Head of caudate nucleus (tissue), 42 donors: ENCODE measurements at regions not wholly inside any gene's neighbourhood (a gene's known extent, or its start where the extent isn't known, plus 50 kb on each side); places are given as distances from the start of the nearest gene placed in this dataset.
A peak's percentile ranks its signal among the peaks of the same experiment; 100 is the strongest.

Source experiments
- DNase-seq, 42 donors: peaks; one replicate each; pipeline versions ENCODE4 v3.0.0 to v3.0.0-alpha.2; 2020 to 2021; ENCODE audit warnings: mixed read lengths in 7 of 42
- intact Hi-C: fragments of 100-400 bp; cut with DNase I; formaldehyde crosslinking; loops from one replicate; pipeline ENCODE4 v1.15.0; 2022

DNA sequence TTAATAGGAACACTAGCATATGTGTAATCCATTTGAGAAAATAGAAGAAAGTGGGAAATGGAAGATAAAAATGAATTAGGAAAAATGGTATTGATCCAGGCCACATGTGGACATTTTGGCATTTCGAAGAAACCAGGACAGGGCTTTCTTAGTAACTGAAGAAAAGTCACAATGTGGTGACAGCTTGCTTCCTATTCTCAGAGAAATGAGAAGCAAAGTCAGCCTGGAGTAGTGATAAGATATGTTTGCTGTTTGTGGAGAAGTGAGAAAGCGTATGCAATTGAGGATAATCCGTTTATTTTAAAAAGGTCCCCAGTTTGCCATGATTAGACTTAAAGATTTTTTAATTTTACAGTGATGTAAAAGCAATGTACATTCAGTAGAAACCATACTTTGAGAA lies 127.9 kb downstream of the SLITRK6 start:
- intact Hi-C loops: no loop called here

DNA sequence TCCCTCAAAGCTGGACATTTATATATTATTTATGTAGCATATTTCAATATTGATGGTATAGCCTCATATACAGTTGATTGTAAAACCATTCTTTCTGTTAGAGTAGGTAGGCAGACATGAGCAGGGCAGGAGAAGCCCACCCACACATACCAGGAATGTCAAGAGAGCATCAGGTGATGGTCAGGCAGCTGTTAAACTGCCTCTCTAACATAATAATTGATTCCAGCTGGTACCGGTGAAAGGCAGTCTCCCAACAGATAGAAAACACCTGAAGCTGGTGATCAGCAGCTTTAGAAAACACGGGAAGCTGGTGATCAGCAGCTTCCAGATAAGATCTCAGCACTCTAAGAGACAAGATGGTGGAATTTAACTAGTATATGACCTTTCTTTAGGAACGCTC lies 132.9 kb downstream of the SLITRK6 start:
- intact Hi-C loops: no loop called here
- no peak for DNase-seq

More for the DNA sequence above, 127.9 kb downstream of the SLITRK6 start:
- DNase-seq: no peak

DNA sequence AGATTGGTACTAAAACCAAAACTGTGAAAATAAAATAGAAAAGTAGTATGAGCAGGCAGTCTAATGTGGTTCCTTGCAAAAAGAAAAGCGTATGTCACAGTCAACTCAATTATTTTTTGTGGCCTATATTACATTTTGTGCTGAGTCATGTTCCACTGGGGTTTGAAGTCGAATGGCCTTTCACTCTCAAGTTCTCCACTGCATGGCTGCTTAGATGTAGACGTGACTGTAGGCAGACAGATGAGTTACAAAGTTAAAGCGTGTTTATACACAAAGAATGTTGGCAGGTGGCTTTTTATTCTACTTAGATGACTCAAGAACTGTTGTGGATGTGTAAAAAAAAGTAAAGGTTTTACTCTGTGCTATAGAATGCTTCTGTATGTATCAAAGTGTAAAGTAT lies 133.9 kb downstream of the SLITRK6 start:
- DNase-seq: no peak
- intact Hi-C loops: no loop called here

DNA sequence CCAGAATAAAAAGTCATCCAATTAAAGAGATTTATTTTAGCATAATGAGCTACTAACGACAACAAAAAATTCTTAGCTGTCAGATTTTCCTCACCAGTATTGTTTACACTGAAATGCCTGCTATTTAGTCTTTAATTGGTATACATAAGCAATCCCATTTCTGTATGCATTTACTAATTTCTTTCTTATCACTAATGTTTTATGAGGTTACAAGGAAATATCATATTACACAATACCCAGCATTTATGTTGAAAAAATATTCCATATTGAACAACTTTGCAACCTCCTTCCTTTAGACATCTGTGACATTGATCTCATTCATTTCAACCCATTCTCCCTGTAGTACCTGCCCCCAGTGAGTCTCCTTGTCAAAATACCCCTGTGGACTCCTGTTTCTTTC lies 135.4 kb downstream of the SLITRK6 start:
- DNase-seq: no peak
- intact Hi-C loops: no loop called here

DNA sequence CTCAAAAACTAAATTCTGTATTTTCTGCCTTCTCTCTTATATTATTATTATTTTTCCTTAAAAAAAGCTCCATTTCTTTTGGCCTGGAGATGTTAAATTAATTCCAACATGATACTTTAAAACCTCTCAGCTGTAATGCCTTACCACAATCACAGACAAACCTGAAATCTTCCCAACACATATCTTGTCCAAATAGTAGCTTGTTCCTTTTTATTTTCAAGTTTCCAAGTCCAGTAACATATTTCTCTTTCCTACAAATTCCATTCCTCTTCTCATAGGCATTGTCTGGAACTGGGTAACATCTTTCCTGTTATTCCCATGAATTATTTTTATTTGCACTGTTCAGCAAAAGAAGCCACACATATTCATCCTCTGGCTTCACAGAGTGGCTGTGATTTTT lies 137.0 kb downstream of the SLITRK6 start:
- intact Hi-C loops: no loop called here
- no peak for DNase-seq

DNA sequence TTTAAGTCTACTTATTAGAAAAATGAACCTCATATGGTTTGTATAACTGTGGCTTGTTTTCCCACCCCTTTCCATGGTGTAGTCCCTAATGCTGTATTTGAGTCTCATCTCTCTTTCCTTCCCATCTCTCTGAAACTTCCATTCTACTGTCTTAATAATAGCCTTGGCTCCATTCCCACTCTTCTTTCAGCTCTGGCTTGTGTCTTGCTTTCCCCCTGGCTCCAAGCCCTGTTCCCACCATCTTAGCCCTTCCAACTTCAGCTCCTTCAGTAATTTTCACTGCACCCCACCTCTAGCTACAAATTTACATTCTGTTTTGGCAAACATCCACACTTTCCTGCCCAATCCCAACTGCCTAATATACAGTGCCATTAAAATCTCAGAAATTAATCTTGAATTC lies 137.5 kb downstream of the SLITRK6 start:
- intact Hi-C loops: no loop called here
- DNase-seq: no peak

DNA sequence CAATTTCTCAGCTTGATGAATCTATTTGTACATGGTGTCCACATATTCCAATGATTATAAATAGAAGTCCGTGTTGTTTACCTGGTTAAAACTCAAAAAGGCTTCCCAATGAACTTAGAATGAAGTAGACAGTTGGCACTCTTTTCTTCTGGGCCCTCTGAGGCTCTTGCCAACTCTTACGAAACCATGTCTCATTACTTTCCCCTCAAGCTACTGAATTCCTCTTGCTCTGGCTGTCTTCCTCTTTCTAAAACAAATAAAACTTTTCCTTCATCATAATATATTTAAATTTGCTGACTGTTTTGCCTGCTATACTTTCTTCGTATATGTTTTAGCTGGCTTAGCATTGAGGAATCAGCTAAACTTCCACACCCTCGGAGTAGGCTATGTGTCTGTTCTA lies 139.7 kb downstream of the SLITRK6 start:
- intact Hi-C loops: no loop called here
- no peak for DNase-seq

DNA sequence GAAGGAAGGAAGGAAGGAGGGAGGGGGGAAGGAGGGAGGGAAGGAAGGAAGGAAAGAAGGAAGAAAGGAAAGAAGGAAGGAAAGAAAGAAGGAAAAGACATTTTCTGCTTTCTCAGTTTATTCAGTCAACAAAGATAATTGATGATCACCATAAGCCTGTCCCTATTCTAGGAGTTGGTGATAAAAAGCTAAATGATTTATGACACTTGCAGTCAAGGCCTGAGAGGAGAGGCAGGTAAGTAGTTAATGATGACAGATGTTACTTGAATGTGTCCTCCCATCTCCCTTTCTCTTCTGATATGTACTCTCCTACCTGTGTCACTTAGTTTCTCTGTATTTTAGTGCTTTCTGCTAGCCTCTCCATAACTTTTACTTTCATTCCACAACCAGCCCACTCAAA lies 141.3 kb downstream of the SLITRK6 start:
- intact Hi-C loops: no loop called here
- DNase-seq: no peak

DNA sequence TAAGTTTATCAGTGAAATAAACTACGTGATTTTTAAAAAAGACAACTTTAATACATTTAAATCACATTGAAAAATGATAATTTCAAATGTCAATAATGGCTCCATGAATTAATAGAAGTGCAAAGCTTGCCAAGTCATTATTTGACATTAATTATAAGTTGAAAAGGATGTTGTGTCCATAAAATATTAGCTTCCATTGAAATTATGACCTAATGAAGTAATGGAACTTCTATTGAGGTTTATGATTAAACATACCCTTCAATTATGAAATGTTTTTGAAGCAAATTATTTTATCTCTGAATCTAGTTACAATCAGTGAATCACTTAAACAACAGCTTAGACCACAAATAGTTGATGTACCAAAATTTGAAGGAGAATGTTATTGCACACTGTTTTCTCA lies 144.2 kb downstream of the SLITRK6 start:
- DNase-seq: no peak
- intact Hi-C loops: no loop called here

DNA sequence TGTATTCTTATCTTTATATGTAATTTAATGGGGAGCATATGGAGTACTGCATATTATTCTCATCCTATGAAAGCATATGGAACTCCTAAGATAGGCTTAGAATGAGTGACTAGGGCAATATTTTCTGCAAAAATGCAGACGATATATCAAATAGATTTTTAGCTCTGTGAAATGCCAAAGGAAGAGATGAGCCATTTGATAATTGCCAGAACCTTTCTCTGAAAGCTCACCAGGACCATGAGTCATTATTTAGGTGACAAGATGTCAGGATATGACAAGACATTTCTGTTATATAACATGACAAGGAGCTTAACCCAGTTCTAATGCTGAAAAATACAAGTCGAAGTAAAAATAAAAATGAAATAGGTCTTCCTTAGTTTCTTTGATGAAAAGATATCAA lies 145.0 kb downstream of the SLITRK6 start:
- DNase-seq: peak in 1 of 42 donors; percentile 7
- intact Hi-C loops: no loop called here

DNA sequence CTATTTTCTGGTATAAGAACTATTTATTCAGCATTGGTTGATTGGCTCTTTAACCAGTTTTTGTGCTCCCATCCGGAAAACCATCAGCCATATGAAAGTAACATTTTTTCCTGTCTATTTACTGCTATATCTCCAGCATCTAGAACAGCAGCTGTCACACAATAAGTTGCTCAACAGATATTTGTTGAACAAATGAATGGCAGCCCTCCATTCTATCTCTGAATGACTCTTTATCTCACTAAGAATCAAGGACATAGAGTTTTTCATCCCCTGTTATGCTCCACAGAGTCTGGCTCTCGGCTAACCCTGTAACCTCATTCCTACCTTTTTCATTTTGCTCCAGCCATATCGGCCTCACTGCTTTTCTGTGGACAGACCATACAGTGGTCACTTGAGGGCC lies 145.5 kb downstream of the SLITRK6 start:
- DNase-seq: no peak
- intact Hi-C loops: no loop called here

DNA sequence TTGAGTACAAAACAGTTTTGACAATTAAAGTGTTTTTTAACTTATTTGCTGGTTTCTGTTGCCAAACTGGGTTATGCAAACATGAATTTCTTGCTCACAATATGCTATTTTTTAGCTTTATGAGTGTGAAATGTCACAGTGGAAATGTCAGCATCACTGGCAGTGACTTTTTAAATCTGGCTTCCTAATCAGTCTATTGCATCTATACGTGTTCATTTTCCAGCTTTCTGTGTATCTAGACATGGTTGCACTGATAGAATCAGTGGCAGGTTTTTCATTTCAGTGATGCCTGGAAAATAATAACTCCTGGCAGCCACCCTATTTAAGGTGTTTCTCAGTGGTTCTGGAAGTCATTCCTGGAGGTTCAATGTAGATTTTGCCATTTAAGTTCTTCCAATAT lies 146.7 kb downstream of the SLITRK6 start:
- no peak for DNase-seq
- intact Hi-C loops: no loop called here

DNA sequence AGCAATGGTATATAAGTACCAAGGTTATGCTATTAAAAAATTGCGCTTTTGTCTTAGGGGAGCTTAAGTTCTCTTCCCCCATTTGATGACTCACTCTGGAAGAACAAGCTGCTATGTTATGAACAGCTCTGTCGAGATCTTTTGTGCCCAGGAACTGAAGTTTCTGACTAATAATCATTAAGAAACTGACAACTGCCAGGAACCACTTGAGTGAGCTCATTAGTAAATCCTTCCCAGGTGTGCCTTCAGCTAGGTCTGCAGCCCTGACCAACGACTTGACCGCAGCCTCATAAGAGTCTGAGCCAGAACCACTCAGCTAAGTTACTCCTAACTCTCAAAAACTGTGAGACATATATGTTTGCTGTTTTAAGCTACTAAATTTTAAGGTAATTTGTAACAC lies 147.8 kb downstream of the SLITRK6 start:
- intact Hi-C loops: no loop called here

DNA sequence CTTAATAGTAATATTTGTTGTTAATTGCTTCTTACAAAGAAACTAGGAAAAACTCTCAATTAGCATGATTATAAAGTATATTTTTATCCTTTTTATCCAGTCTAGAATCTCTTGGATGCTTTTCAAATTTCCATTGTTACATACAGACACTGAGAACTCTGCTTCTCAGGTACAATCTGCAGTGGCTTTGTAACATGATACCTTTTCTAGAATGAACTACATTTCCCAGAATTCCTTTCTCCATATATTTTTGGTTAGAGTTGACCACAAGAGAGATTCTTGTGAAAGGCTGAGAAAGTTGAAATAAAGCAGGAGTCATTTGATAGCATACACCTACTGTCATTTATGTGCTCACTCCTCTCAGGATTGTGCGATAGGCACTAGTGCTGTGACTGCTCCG lies 148.6 kb downstream of the SLITRK6 start:
- DNase-seq: no peak
- intact Hi-C loops: no loop called here

More for the DNA sequence above, 147.8 kb downstream of the SLITRK6 start:
- peak in 1 of 42 donors; percentile 33 for DNase-seq

DNA sequence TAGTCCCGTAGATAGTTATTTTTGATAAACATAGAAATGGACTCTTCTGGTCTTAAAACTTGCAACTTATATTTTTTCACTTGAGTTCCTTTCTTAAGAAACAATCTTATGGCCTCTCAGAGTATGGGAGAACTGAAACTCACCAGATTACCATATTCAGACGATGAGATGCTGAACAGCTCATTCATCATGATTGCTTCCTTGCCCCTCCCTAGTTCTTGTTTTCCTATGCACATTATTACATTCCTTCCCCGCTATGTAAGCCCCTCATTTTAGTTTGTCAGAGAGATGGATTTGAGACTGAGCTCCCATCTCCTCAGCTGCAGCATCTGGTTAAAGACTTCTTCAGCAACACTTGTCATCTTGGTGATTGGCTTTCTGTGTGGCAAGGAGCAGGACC lies 158.5 kb downstream of the SLITRK6 start:
- intact Hi-C loops: no loop called here
- DNase-seq: no peak

DNA sequence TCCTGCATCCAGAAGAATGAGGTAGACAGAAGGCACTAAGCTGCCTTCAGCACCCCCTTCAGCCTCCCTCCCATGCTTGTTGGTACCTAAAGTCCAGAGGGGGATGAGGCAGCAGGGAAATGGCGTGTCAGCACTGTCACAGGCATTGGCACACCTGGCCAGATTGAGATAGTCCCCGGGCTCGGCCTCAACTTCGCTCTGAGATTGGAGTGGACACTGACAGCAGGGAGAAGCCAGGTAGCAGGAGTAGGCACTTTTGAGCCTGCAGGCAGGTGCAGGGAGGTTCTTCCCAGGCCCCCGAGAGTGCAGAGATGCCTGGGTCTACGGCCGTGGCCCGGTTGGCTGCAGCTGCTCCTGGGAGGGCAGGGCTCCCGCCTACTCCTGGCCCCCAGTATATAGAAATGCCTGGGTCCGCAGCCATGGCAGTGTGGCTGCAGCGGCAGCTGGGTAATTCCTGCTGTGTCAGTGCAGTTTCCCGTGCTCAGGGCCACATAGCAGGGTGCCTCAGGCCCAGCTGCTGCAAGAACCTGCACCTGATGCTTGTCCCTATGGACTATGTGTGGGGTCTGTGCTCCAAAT lies 160.3 kb downstream of the SLITRK6 start:
- intact Hi-C loops: no loop called here
- no peak for DNase-seq

DNA sequence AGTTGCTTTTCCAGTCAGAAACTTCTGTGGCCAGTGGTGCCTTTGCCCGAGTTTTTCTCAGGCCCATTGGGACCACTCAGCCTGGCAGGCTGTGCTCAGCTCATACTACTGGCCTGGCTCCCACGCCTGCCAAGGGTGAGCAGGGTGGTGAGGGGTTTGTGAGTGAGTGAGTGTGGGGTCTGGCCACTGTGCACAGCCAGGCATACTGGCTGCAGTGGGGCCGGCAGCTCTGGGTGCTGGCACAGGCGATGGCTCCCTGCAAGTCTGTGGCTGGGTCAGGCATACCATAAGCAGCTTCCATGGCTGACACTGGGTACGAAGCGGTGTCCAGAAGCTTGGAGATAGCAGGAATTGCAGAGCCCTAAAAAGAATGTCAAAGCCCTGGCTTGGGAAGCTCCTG lies 161.0 kb downstream of the SLITRK6 start:
- no peak for DNase-seq
- intact Hi-C loops: no loop called here

DNA sequence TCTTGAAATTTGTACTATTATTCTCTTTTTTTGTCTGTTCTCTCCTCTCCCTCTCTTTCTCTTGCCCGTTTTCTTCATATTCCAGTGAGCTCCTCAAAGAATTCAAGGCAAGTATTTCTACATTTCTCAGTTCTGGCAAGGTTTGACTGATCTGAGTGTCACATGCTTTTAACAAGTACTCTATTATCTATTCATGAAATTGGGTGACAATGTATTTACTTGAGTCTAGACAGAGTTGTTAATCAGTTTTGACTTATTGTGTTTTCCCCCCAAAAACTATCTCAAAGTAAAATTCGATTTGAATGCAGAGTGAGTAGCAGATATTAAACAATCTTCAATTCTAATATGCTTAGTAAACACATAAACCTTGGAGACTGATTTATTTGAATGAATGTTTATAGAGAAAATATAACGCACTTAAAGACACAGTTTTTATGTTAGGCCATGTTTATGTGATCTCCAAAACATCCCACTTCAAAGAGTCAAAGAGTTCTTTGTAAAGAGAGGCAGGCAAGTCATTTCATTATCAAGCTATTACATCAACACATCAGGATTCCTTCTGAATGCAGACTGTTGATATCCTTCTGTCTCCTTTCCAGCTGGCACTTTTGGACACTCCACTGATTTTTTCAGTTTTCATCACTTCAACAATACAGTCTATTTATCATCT lies 166.6 kb downstream of the SLITRK6 start:
- intact Hi-C loops: no loop called here
- DNase-seq: peak in 3 of 42 donors; percentile 9 to 44 (median 15)

DNA sequence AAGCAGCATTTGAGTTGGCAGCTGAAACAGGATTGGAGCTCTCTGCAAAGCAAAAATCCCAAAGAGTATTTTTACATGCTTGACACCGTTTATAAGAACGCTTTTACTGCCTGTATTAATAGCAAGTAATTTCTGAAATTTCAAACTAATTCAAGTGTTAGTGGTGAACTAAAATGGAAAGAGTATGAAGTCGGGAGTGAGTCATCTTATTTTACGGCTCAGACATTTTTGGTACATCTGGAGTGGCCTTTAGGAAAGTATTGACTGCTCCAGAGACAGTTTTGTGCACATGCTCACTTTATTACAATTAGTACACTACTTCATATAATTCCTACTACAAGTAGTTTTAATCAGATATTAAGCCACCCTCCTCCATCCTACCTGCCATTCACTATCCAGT lies 167.4 kb downstream of the SLITRK6 start:
- DNase-seq: no peak
- intact Hi-C loops: no loop called here

DNA sequence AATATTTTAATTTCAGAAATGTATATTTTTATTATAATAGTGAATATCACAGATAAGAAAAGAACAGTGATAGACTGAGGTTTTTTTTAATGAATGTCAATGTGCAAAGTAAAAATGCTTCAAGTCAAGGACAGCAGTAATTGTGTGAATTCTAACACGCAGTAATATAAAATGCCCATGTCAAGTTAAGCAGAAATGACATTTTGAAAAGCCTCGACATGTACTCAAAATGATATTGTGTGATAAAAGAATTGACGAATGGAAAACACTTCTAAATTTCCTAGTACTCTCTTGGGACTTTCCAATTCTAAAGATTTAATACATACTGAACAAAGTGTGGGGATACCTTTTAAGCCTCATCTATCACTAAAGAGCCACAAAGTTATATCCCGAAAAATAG lies 172.6 kb downstream of the SLITRK6 start:
- DNase-seq: no peak
- intact Hi-C loops: no loop called here

DNA sequence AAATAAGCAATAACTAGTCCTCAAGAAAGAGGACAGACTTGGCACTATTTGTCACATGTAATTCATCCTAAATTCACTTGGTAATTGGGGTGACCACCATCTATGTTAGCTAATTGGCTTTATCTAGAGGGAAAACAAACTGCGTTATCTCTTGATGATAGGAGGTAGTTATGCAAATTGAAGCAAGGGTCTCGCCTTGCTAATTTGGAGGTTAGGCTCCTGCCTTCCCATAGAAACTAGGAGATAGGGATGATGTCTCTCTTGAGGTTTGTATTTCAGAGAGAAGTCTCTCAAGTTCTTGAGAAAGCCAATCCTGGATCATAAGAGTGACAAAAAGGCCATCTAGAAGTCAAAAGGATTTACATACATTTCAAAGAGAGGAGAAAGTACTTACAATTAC lies 179.9 kb downstream of the SLITRK6 start:
- intact Hi-C loops: no loop called here

DNA sequence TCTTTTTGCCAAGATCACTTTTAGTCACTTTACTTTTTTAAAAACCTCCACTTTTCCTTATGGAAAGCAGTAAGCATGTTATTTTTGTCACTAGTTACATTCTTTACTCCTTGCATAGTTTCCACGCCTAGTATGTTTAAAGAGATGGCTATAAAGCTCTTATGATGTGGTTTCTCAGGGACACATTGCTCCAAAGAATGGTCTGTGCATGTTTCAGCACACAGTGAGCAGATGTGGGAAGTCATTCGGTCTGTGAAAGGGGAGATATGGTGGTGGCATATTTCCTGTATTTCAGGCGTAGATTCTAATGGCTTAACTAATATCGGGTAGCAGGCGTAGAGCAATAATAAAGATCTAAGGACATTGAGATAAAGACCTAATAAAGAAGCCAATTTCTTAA lies 180.7 kb downstream of the SLITRK6 start:
- no peak for DNase-seq
- intact Hi-C loops: no loop called here

More for the DNA sequence above, 179.9 kb downstream of the SLITRK6 start:
- no peak for DNase-seq
